ENCODE measurements at regions not wholly inside any gene's neighbourhood (a gene's known extent, or its start where the extent isn't known, plus 50 kb on each side); places are given as distances from the start of the nearest gene placed in this dataset.
A peak's percentile ranks its signal among the peaks of the same experiment; 100 is the strongest.
"Not testable (repeated sequence)": the region's sequence is repeated elsewhere in the genome, so short reads cannot be mapped to it uniquely, and the experiment has no call there.

- DNase-seq, result no peak
Measured at GRCh38 chr1:200281201-200281835, 128.5 kb downstream of the ZNF281 start.

- DNase-seq, result peak; percentile 54
Measured at GRCh38 chr1:200279810-200280411, 129.9 kb downstream of the ZNF281 start.

GRCh38 chr1:200275816-200276453, 133.9 kb downstream of the ZNF281 start:
- no peak for DNase-seq

GRCh38 chr1:200275415-200275814, 134.4 kb downstream of the ZNF281 start:
- DNase-seq, result no peak

GRCh38 chr1:200274116-200274515, 135.7 kb downstream of the ZNF281 start:
- DNase-seq, result no peak

- no peak for DNase-seq
Measured at GRCh38 chr1:200272481-200273068, 137.3 kb downstream of the ZNF281 start.

GRCh38 chr1:200269256-200269655, 140.6 kb downstream of the ZNF281 start:
- no peak for DNase-seq

- DNase-seq, result no peak
Measured at GRCh38 chr1:200267937-200268336, 141.9 kb downstream of the ZNF281 start.

GRCh38 chr1:200267458-200267857, 142.4 kb downstream of the ZNF281 start:
- no peak for DNase-seq

GRCh38 chr1:200266871-200267270, 143.0 kb downstream of the ZNF281 start:
- no peak for DNase-seq

- DNase-seq, result no peak
Measured at GRCh38 chr1:200265881-200266280, 144.0 kb downstream of the ZNF281 start.

GRCh38 chr1:200265104-200265503, 144.7 kb downstream of the ZNF281 start:
- DNase-seq, result no peak

GRCh38 chr1:200263203-200263602, 146.6 kb downstream of the ZNF281 start:
- no peak for DNase-seq

- peak; percentile 39 for DNase-seq
Measured at GRCh38 chr1:200262326-200262965, 147.4 kb downstream of the ZNF281 start.

- no peak for DNase-seq
Measured at GRCh38 chr1:200260597-200261335, 149.1 kb downstream of the ZNF281 start.

- no peak for DNase-seq
Measured at GRCh38 chr1:200258447-200259375, 151.1 kb downstream of the ZNF281 start.

GRCh38 chr1:200257235-200257634, 152.6 kb downstream of the ZNF281 start:
- no peak for DNase-seq

- DNase-seq, result not testable (repeated sequence)
Measured at GRCh38 chr1:200254602-200255001, 155.2 kb downstream of the ZNF281 start.

GRCh38 chr1:200253774-200254495, 155.9 kb downstream of the ZNF281 start:
- peak; percentile 39 for DNase-seq

- DNase-seq, result no peak
Measured at GRCh38 chr1:200252531-200252930, 157.3 kb downstream of the ZNF281 start.

- DNase-seq, result no peak
Measured at GRCh38 chr1:200250469-200250868, 159.4 kb downstream of the ZNF281 start.

All from stimulated activated CD8-positive, alpha-beta memory T cell treated with anti-CD3 and anti-CD28 coated beads, Interleukin-4, amount 100 ng/mL, for 48 hours (primary cell).